ENCODE measurements at regions not wholly inside any gene's neighbourhood (a gene's known extent, or its start where the extent isn't known, plus 50 kb on each side); places are given as distances from the start of the nearest gene placed in this dataset.

DNA sequence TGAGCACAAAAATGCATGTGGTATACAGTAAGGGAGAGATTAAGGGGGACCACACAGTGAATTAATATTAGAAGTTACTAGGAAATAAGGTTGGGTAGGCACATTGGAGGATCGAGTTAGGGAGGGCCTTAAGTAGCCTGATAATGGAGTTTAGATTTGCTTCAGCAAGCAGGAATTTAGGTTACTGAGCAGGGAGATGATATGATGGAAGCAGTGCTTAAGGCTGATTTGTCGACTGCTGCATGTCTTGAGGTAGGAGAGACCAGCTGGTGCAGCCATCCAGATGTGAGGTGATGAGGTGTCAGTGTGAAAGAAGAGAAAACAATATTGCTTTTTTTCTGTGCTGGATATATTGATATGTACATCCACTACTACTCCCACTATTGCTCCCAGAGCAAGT, 55.2 kb upstream of the ACTBL2 start:
- Histone ChIP-seq H3K9me3 (no peaks in the 10 kb centered on the region), H3K4me3 (no peak overlapping the region), H3K27me3 (no peaks in the 10 kb centered on the region), H3K27ac (no peak overlapping the region), H3K36me3 (replicated peaks in 1 of 2; ENCODE audit: insufficient read depth in 1 of 2, low read depth in 2 of 2) (no peaks in the 10 kb centered on the region), H3K4me1 (no peaks in the 10 kb centered on the region)
- 79 to 82% methylated on average over 2 of the region's 2 CpGs for WGBS, 2 donors
- ATAC-seq (no peak), DNase-seq (no peak)
- intact Hi-C loops (cut with DNase I), result no loop called here
- no peak for TF ChIP-seq POLR2A (IDR thresholded peaks at IDR 0.05)
- TF ChIP-seq, protein P1, sequence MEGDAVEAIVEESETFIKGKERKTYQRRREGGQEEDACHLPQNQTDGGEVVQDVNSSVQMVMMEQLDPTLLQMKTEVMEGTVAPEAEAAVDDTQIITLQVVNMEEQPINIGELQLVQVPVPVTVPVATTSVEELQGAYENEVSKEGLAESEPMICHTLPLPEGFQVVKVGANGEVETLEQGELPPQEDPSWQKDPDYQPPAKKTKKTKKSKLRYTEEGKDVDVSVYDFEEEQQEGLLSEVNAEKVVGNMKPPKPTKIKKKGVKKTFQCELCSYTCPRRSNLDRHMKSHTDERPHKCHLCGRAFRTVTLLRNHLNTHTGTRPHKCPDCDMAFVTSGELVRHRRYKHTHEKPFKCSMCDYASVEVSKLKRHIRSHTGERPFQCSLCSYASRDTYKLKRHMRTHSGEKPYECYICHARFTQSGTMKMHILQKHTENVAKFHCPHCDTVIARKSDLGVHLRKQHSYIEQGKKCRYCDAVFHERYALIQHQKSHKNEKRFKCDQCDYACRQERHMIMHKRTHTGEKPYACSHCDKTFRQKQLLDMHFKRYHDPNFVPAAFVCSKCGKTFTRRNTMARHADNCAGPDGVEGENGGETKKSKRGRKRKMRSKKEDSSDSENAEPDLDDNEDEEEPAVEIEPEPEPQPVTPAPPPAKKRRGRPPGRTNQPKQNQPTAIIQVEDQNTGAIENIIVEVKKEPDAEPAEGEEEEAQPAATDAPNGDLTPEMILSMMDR (IDR thresholded peaks at IDR 0.05), result no peak

DNA sequence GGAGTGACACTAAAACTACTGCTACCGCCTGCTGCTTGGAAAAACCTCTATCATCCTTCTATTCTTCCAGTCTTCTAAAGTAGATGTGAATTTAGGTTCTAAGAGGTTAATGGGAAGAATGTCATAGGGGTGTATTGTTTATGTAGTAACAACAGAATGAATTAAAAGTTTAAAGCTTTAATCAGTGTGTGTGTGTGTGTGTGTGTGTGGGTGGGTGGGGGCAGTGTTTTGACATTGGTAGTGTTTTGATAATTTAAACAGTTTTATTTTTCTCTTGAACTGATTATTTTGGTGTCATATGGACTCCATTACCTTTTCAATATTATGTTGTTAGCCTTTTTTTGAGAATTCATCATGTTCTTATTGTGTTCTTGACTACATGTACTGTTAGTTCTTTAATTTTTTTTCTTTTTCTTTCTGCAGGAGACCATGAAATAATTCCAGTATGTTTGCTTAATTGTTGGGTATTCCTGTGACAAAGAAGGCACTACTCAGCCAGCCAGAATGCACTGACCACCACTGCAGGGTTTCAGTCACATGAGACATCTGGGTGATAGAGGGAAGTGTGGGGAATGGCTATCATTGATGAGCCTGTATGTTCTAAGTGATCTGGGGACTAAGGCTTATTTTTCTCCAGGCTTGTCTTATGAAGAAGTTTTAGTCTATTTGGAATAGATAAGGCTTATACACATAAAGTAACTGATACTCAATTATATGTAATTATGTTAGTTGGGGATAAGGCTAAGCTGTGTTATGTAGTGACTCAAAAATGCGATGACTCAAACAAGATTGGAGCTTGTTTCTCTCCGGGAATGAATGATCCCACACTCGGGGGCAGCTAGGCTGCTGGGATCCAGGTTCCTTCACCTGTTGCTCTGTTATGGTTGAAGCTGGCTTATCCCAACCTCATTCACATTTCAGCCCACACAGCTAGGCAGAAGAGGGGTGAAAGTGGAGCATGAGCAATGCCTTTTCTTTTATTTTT, 50.2 kb upstream of the ACTBL2 start:
- no peak for ATAC-seq
- intact Hi-C loops (cut with DNase I), result no loop called here
- Histone ChIP-seq H3K9me3 (no peaks in the 10 kb centered on the region), H3K4me1 (no peaks in the 10 kb centered on the region), H3K36me3 (replicated peaks in 1 of 2; ENCODE audit: insufficient read depth in 1 of 2, low read depth in 2 of 2) (no peaks in the 10 kb centered on the region), H3K27ac (no peak overlapping the region), H3K4me3 (no peak overlapping the region), H3K27me3 (no peaks in the 10 kb centered on the region)
- DNase-seq, result no peak
- 77 to 86% methylated on average over 4 of the region's 4 CpGs for WGBS, 2 donors
- TF ChIP-seq POLR2A (IDR thresholded peaks at IDR 0.05), result no peak
- TF ChIP-seq, protein P1 (IDR thresholded peaks at IDR 0.05), result no peak
